ENCODE measurements at regions not wholly inside any gene's neighbourhood (a gene's known extent, or its start where the extent isn't known, plus 50 kb on each side); places are given as distances from the start of the nearest gene placed in this dataset.

GRCh38 chr3:167892205-167892604 lies 156.7 kb downstream of the SERPINI1 start:
- DNase-seq: no peak

- DNase-seq: no peak
Observed at GRCh38 chr3:167887096-167887495, 151.6 kb downstream of the SERPINI1 start.

GRCh38 chr3:167886690-167887089 lies 151.2 kb downstream of the SERPINI1 start:
- no peak for DNase-seq

- no peak for DNase-seq
Observed at GRCh38 chr3:167885277-167885676, 149.8 kb downstream of the SERPINI1 start.

- no peak for DNase-seq
Observed at GRCh38 chr3:167884481-167884880, 149.0 kb downstream of the SERPINI1 start.

- no peak for DNase-seq
Observed at GRCh38 chr3:167883452-167883851, 147.9 kb downstream of the SERPINI1 start.

- DNase-seq: peak; percentile 17 to 35
Observed at GRCh38 chr3:167882057-167882667, 146.6 kb downstream of the SERPINI1 start.

GRCh38 chr3:167880183-167880582 lies 144.7 kb downstream of the SERPINI1 start:
- no peak for DNase-seq

GRCh38 chr3:167876620-167877281 lies 141.2 kb downstream of the SERPINI1 start:
- DNase-seq: no peak
